ENCODE measurements at regions not wholly inside any gene's neighbourhood (a gene's known extent, or its start where the extent isn't known, plus 50 kb on each side); places are given as distances from the start of the nearest gene placed in this dataset.

- TF ChIP-seq POLR2A (IDR thresholded peaks at IDR 0.05; ENCODE audit: low read depth, low read length) (no peak), POLR2AphosphoS5 (IDR thresholded peaks at IDR 0.05; ENCODE audit: low read depth, low read length) (no peak)
Measured at GRCh38 chr1:157437296-157437695, 115.0 kb downstream of the FCRL5 start.

Measured in GM12892 (cell line).